GM12873 (cell line): ENCODE measurements at regions not wholly inside any gene's neighbourhood (a gene's known extent, or its start where the extent isn't known, plus 50 kb on each side); places are given as distances from the start of the nearest gene placed in this dataset.

Source experiments
- CTCF ChIP-seq: IDR thresholded peaks from 2 replicates; pipeline ENCODE4 v1.5.1; 2012; ENCODE audit warnings: low read depth, mild to moderate bottlenecking, moderate library complexity, low read length, control low read depth; ENCODE audit not compliant: insufficient read depth; ENCODE audit errors: missing control alignments

GRCh38 chr5:77876316-77876715, 100.2 kb upstream of the TBCA start:
- no peak for TF ChIP-seq CTCF

- TF ChIP-seq CTCF = no peak
Observed at GRCh38 chr5:77874691-77875090, 98.6 kb upstream of the TBCA start.

- no peak for TF ChIP-seq CTCF
Observed at GRCh38 chr5:77873239-77873638, 97.1 kb upstream of the TBCA start.

GRCh38 chr5:77871946-77872345, 95.8 kb upstream of the TBCA start:
- TF ChIP-seq CTCF = no peak

- no peak for TF ChIP-seq CTCF
Observed at GRCh38 chr5:77871016-77871415, 94.9 kb upstream of the TBCA start.

- no peak for TF ChIP-seq CTCF
Observed at GRCh38 chr5:77869116-77869798, 93.1 kb upstream of the TBCA start.

- TF ChIP-seq CTCF = no peak
Observed at GRCh38 chr5:77867914-77868313, 91.8 kb upstream of the TBCA start.
